ENCODE measurements at regions not wholly inside any gene's neighbourhood (a gene's known extent, or its start where the extent isn't known, plus 50 kb on each side); places are given as distances from the start of the nearest gene placed in this dataset.
A peak's percentile ranks its signal among the peaks of the same experiment; 100 is the strongest.
"Not testable (repeated sequence)": the region's sequence is repeated elsewhere in the genome, so short reads cannot be mapped to it uniquely, and the experiment has no call there.

DNA sequence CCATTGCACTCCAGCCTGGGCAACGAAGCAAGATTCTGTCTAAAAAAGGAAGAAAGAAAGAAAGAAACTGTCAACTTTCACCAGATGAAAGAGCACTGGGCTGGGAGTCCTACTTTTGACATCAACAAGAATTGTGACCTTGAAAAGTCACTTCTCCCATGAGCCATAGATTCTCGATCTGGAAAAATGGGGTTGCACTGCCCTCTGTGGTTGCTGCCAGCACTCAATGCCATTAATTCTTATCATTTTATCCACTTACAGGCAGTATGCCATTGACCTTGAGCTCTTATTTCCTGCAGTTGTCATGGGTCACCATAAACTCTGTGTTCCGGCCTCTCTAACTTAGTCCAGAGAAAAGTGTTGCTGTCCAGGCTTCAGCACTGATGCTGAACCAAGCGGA, 137.2 kb downstream of the NOC3L start:
- no peak for DNase-seq (ENCODE audit: low spot score)

GRCh38 chr10:94230134-94230785, 132.5 kb downstream of the NOC3L start:
- DNase-seq (ENCODE audit: low spot score): no peak

- no peak for DNase-seq (ENCODE audit: low spot score)
Observed at GRCh38 chr10:94232711-94233383, 129.9 kb downstream of the NOC3L start.

- DNase-seq (ENCODE audit: low spot score): no peak
Observed at GRCh38 chr10:94235461-94235860, 127.3 kb downstream of the NOC3L start.

GRCh38 chr10:94238006-94238617, 124.6 kb downstream of the NOC3L start:
- no peak for DNase-seq (ENCODE audit: low spot score)

DNA sequence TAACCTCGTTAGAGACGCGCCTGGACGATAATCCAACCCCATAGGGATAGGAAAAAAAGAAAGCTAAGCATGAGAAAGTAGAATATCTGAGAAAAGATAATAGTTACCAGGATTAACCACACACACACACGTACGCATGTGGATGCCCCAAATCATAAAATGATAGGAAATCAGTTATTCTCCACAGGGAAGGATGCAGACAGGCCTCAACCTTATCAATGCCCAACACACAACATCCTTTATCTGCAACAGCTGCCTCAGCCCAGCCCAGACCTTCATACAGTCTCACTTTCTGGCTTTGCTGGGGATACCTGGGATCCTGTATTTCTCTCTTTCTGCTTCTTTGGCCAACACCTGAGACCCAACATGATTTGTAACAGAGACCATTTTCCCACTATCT, 123.0 kb downstream of the NOC3L start:
- no peak for DNase-seq (ENCODE audit: low spot score)

GRCh38 chr10:94240491-94240890, 122.2 kb downstream of the NOC3L start:
- no peak for DNase-seq (ENCODE audit: low spot score)

- no peak for DNase-seq (ENCODE audit: low spot score)
Observed at GRCh38 chr10:94240901-94241300, 121.8 kb downstream of the NOC3L start.

DNA sequence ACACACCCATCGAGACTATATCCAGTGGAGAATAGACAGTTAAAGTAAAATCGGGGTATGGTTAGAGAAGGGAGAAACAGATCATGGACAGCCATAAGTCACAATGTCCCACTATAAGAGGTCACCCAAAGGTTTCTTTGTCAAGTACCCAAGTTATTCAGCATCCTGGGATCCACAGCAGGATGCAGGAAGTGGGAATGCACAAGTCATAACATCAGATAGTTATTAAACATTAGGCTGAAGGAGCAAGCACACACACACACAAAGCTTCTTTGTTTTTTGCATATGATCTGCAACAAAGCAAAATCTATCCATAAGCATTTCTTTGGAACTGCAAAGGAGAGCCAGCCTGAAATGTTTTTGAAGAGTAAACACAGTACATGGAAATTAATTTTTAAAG, 111.6 kb downstream of the NOC3L start:
- DNase-seq (ENCODE audit: low spot score): no peak

DNA sequence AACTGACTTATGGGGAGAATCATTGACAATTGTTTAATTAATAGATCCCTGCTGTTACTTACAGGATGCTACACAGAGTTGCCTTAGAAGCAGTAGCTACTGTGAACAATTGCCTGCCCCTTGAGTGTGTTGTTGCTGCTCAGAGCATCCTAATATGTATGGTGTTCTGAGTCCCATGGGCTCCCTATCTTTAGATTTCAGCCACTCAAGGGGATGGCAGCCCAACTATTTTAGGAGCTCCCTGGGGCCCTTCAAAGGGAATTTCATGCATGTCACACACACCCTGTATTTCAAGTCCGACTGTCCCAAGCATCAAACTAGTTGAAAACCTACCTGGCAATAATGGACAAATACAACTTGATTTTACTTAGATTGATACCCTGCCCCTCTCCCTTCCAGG, 111.2 kb downstream of the NOC3L start:
- DNase-seq (ENCODE audit: low spot score): no peak

- not testable (repeated sequence) for DNase-seq (ENCODE audit: low spot score)
Observed at GRCh38 chr10:94257407-94257806, 105.3 kb downstream of the NOC3L start.

GRCh38 chr10:94260455-94260854, 102.3 kb downstream of the NOC3L start:
- DNase-seq (ENCODE audit: low spot score): no peak

DNA sequence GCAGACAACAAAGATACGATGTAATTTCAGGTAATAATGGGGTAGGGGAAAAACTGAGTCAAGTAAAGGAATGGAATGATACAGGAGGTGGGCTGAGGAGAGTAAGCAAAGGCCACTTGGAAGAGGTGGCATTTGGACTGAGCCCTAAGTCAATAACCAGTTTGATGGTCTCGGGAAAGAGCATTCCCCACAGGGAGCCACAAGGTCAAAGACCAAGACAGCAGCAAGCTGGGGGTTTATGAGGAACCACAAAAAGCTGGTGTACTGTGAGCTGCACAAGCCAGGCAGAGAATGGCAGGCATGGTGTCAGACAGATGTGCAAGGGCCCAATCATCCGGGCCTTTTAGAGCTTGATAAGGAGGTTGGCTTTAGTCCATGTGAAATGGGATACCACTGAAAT, 98.7 kb downstream of the NOC3L start:
- DNase-seq (ENCODE audit: low spot score): peak; percentile 19

GRCh38 chr10:94266091-94266490, 96.6 kb downstream of the NOC3L start:
- no peak for DNase-seq (ENCODE audit: low spot score)

DNA sequence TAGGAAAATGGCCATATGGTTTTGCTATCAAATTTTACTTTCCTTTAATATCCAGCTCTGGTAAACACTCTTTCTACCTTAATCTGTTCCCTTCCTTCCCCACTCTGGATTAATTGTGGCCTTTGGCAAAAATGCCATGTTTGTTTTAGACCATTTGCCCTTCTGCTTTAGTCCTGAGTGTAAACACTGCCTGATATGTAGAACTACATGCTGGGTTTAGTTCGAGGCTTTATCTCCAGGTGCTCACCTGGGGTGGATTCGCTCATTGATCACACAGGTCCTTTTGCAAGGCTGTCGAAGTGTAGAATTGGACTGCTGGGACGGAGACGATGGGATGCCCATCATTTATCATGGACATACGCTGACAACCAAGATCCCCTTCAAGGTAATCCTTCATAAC, 94.1 kb downstream of the NOC3L start:
- DNase-seq (ENCODE audit: low spot score): no peak

DNA sequence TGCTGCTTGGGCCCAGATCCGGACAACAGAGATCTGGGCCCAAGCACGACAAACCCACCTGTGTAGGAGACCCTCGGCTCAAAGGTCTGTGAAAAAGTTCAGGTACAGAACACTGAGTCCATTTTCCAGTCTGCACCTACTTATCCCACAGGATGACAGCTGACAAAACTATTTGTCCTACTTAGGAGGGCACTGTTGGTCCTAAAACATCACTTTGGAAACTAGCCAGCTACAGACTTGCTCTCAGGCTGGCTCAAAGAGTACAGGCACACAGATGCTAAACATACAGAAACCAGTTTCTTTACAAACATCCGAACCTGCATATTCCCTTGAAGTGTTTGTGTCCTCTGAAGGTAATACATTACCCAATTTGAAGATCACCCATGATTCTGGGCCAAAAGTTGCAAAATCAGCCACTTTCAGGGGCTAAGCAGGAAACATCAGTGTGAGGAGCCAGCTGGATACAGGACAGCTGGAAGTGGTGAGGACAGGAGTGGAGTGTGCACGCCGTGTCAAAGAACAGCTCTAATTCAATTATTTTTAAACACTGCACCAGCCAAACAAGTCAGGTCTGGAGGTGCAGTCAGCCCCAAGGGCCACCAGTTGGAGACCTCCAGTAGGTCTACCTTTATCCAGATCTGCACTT, 88.5 kb downstream of the NOC3L start:
- DNase-seq (ENCODE audit: low spot score): no peak

- DNase-seq (ENCODE audit: low spot score): no peak
Observed at GRCh38 chr10:94276140-94276539, 86.6 kb downstream of the NOC3L start.

DNA sequence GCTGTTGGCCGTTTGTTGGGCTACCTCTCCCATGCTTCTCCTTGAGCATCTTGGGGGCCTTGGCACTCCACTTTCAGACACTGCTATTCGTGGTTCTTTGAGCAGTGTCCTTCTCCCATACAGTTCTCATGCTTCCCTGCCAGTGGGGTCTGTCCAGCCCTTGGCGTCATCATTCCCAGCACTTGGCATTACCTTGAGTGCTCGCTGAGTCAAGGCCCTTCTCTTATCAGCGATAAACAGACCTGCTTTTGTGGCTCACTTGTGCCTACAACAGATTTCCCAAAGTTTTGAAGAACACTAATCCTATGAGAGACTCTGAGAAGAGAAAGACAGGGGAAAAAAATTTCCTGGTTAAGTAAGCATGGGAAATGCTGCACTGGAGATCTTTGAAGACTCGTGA, 85.3 kb downstream of the NOC3L start:
- DNase-seq (ENCODE audit: low spot score): no peak

DNA sequence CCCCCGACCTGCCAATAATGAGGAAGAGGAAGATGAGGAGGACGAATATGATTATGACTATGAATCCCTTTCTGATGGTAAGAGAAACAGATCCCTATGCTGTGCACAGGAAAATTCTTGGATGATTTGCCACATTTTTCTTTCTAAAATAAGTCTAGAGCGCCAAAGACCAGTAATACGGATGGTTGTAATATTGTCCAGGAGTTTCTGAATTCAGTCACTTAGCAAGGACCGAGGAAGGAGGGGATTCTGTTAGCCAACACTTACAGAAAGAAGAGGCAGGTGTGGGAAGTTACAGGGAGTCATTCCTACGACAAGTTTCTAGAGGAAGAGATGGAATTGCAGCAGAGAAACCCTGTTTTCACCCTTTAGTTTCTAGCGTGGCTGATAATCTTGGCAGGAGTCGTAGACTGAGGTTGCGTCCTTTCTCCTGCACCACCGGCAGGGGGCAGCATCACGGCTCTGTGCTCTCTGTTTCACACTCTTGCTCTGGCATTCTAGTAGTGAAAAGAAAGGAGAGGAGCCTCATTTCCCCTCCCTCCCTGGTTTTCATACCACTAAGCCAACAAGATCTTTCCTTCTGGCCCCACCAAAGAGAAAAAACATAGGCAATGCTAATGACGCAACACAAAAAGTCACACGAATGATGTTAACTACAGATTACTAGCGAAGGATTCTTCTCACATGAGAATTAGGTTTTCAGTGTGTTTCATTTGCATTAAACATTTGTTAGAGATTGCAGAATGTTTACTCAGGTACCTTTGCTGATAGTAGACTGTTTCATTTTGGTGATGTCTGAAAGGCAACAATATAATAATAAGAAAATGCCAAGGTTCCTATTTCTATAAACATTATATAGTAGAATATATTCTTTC, 82.7 kb downstream of the NOC3L start:
- DNase-seq (ENCODE audit: low spot score): peak; percentile 37

DNA sequence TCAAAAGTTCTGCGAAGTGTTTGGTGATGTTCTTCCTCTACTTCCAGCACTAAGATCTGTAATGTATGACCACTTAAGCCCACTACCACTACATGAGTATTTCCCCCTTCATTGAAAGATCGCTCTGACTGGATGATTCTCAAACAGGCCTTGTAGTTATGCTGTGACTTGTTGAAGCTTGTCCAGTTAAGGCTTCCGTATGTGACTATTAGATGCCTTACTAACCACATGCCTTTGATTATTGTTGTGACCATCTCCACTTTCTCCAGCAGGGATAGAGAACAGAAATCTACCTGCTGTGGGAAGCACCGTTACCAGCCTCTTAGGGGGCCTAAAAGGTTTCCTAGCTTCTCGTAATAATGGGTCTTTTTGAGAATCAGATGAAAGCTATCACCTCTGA, 81.1 kb downstream of the NOC3L start:
- no peak for DNase-seq (ENCODE audit: low spot score)

DNA sequence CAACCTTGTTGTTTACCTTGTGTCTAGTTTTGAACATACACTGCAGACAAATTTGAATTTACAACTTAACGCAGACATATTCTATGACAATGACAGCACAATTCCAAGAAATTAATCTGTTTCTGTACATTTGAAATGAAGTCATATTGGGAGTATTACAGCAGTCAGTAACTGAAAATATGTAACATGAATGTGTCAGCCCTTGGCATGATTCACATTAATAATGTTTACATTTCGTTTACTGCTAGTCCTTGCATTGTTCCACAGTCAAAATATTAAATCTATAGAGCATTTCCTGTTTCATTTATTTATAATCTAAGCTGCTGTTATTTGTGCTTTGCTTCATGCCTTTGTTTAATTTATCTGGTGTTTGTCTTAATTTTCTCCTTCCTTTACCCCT, 80.4 kb downstream of the NOC3L start:
- no peak for DNase-seq (ENCODE audit: low spot score)
